DMS114 treated with DMSO at 0.1 percent for 48 hours (cell line): ENCODE measurements at regions not wholly inside any gene's neighbourhood (a gene's known extent, or its start where the extent isn't known, plus 50 kb on each side); places are given as distances from the start of the nearest gene placed in this dataset.
"Not testable (repeated sequence)": the region's sequence is repeated elsewhere in the genome, so short reads cannot be mapped to it uniquely, and the experiment has no call there.

Experiments used
- DNase-seq: peaks from one replicate; lab custom pipeline; 2025; ENCODE audit not compliant: unreplicated experiment; lab: John Stamatoyannopoulos, UW

DNA sequence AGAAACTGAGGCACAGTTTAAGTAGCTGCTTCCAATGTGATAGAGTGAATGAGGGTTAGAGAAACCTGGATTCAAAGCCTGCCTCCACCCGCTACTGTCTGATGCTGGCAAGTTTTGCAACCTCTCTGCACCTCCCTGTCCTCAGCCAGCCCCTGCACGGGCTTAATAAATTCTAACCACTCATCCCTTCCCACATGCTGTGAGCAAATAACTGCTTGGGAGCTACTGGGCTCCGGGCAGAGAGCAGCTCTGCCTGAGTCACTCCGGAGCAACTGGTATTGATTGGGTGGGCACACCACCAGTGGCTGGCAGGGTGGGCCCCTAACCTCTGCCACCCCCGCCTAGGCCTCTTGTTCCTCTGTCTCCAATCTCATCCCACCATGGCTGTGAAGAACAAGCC is 104.3 kb upstream of the SYT13 start:
- DNase-seq: no peak

DNA sequence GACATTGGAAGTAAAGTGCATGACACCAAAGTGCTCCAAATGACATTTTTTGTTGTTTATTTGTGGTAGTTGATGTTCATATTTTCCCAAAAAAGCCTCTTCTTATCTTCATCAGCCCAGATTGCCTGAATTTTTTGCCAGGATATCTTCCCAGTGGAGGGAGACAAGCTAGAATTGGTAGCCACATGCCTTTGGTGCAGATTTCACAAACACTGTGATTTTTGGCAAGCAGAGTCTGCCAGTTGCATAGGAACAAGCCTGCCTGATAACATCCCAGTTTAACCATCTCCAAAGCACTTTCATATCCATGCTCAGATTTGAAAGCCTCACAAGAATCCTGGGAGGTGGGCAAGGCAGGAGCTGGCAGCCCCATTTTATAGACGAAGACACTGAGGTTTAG is 102.3 kb upstream of the SYT13 start:
- DNase-seq: no peak

DNA sequence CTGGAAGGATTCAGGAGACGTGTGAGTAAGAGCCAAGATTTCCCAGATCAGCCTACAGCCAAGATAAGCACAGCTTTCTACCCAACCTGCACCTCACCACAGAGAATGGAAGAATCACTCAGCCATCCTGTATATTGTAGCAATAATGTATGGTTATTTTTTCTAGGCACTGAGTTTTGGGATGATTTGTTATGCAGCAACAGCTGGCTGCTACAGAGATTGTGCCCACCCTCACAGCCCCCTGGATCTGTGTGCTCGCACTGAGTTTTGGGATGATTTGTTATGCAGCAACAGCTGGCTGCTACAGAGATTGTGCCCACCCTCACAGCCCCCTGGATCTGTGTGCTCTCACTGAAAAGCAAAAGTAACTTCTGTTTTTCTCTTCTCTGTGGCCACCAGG is 101.7 kb upstream of the SYT13 start:
- not testable (repeated sequence) for DNase-seq

GRCh38 chr11:45386972-45387371 is 100.8 kb upstream of the SYT13 start:
- DNase-seq: no peak

DNA sequence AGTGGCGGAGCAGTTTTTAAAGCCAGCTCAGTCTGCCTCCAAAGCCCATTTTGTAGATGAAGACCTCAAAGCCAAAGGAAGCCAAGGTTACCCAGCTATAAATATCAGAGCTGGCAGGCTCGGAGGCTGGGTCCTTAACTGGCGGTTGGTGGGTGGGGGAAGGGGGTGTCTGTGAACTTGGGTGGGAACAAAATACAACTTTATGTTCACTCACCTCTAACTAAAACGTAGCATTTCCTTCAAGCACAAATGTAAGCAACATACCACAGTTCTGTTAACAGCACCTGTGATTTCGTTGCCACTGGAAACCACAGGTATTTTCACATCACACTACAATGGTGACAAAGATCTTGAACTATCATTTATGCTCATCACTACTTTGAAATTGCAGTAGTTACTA is 99.7 kb upstream of the SYT13 start:
- no peak for DNase-seq

GRCh38 chr11:45385423-45385822 is 99.3 kb upstream of the SYT13 start:
- DNase-seq: no peak

DNA sequence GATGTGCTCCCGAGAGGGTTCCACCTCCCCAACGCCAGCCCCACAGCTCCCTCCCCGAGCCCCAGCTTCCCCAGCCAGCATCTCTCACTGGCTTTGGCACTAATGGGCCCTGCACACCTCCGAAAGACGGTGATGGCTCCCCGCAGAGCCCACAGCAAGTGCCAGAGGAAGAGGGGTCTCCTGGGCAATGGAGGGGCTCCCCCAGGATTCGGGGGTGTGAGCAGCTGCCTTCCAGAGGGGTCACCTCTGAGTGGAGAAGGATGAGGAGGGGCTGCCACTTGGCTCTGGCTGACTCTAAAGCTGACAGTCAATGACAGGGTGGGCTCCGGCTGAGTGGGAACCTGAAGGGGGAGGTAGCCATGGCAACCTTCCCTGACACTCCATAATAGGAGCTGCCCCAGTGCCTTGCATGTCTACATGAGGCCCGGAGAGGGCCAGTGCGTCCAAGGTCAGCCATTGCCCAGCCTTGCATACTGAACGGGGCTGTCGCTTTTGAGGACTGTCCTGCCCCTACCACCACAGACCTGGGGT is 98.6 kb upstream of the SYT13 start:
- DNase-seq: no peak

DNA sequence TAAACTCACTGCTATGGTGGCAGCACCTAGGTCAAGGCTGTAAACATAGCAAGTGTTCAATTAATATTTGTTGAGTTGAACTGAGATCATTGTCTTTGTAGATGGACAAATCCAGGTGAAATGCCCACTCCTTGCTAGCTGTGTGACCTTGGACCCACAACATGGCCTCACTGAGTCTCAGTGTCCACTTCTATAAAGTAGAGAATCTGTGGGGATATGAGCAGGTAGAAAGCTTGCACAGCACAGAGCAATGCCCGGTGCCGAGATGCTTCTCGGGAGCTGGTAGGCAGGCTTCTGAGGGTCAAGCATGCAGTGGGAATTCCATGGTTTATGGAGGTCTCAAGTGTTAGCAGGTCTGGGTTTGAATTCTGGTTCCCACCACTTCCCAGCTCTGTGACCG is 97.9 kb upstream of the SYT13 start:
- DNase-seq: no peak

DNA sequence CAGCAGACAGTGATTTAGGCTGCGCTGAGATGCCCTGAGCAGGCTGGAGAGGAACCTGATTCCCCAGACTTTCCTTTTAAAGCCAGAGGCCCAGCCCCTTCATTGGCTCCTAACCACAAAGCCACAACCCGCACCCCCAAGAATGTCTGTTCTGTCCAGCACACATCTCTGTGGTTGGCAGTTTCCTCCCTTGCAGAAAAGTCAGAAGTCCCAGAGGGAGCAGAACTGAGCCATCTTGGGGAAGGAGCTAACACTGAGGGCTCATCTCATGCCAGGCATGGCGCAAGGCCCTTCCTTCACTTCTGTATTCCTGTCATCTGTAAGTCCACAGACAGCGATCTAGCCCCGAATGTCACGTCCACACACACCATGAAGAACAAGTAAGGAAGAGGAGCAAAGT is 97.1 kb upstream of the SYT13 start:
- DNase-seq: no peak

- DNase-seq: no peak
These were observed 96.2 kb upstream of the SYT13 start for GRCh38 chr11:45382133-45382878.

DNA sequence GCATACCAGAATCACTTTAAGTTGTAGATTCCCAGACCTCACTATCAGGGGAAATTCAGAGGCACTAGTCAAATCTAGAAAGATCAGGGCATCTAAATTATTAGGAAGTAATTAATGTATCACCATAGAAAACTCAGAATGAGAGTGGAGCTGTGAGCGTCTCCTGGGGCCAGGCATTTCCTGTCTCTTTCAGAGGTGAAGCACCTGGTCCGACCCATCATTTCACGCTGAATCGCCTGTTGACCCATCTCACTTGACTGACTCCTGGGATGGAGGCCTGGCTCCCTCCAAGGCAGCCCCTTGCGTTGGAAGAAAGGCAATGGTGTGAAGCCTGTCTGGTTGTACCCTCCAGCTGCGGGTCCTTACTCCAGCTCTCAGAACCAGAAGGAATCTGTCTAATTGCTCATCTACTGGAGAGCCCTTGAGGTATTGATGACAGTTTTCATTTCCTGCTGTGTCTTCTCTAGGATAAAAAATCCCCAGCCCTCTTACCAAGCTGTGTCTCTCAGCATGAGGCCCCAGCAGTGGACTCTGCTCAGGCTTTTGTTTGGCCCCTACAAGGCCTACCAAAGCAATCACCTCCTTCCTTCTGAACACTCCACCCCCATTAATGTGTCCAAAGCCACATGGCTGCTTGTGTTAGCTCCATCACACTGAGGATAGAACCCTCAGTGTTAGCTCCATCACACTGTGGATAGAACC is 93.2 kb upstream of the SYT13 start:
- no peak for DNase-seq

DNA sequence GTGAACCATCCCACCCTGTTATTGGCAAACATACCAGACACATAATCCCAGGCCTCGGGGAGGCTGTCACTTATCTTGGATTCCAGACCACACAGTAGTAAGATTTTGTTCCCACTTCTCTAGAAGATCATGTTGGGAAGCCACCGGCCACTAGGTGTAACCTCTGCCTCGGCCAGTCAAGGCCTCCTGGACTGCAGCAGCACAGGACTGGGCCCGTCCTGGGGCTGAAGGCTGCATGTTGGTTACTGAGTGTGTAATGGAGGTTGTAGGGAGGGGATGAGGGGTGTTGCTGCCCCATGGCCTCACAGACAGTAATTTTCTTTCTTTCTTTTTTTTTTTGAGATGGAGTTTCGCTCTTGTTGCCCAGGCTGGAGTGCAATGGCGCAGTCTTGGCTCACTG is 92.4 kb upstream of the SYT13 start:
- DNase-seq: no peak

GRCh38 chr11:45374653-45375059 is 88.5 kb upstream of the SYT13 start:
- DNase-seq: no peak

- no peak for DNase-seq
These were observed 88.0 kb upstream of the SYT13 start for GRCh38 chr11:45374130-45374529.

DNA sequence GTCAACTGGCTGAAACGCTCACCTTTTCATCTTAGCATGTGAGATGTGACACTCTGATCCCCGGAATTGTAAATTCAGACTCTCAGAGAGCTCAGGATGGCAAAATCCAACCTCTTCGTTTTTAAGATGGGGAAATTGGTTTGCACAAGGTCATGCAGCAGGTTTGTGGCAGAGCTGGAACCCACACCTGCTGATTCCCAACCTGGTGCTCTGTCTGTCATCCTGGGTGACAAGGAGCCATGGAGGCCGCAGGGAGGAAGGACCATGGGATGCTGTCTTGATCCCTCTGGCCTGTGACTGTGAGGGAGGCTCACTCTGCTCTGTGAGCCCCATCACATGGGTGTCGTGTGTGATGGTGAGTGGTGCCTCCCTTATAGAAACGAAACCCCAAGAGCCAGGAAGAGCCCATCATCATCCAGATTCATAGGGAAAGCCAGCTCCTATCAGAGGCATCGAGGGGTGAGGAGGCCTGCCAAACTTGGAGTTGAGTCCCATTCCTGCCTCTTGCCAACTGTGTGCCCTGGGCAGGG is 87.4 kb upstream of the SYT13 start:
- DNase-seq: no peak

- DNase-seq: not testable (repeated sequence)
These were observed 86.3 kb upstream of the SYT13 start for GRCh38 chr11:45372414-45372813.

- peak; percentile 26 for DNase-seq
These were observed 85.3 kb upstream of the SYT13 start for GRCh38 chr11:45371251-45372115.

- DNase-seq: no peak
These were observed 83.2 kb upstream of the SYT13 start for GRCh38 chr11:45369313-45369712.

DNA sequence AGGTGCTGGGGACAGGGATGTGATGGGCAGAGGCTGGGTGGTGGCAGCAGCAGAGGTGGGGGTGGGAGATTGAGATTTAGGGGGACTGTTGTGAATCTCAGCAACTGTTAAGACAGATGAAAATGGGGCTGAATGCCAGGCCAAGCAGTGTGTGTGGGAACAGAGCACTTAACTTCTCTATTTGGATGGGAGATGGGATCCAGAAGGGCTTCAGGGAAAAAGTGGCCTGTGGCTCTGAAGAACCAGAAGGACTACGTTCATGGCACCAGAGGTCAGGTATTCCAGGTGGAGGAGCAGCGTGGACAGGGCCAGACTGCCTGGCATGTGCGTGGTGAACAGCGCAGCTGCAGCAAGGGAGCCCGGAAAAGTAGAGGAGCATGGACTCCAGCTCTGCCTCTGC is 82.6 kb upstream of the SYT13 start:
- DNase-seq: no peak

DNA sequence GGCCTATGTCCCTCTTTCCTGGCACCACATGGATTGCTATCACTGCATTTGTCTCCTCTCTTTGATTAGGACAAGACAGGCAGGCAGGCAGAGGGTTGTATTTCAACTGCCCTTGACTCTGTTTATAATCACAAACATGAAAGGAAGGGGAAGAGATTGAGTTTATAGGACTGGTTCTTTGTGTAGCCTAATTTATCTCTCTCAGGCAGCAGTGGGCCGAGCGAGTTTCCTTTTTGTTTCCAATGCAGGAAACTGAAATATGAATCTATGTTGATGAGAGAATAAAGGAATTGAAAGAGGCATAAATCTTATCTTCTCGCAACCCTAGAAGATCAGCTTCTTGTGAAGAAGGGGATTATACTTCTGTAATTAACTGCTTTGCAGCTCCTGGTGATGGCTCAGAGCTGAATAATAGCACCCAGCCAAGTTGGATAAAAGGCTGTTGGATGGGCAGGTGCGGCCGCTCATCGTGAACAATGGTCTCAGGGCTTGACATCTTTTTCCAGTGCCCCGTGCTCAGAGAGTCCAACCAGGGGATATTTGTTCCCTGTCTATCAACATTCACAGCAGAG is 80.6 kb upstream of the SYT13 start:
- no peak for DNase-seq
